ENCODE measurements at regions not wholly inside any gene's neighbourhood (a gene's known extent, or its start where the extent isn't known, plus 50 kb on each side); places are given as distances from the start of the nearest gene placed in this dataset.

GRCh38 chr1:4095433-4095971 is 195.4 kb upstream of the C1orf174 start:
- in situ Hi-C loops (cut with HindIII; ENCODE audit: low sequenced_read_pairs), result no loop called here
- DNase-seq (ENCODE audit: low read depth, low spot score), result no peak
- H3K4me3 ChIP-seq (ENCODE audit: low read depth, low read length), result no peak overlapping the region
- TF ChIP-seq CTCF (IDR thresholded peaks at IDR 0.05; ENCODE audit: low read depth, low read length), result no peak

- no peak overlapping the region for H3K4me3 ChIP-seq (ENCODE audit: low read depth, low read length)
- in situ Hi-C loops (cut with HindIII; ENCODE audit: low sequenced_read_pairs), result no loop called here
- DNase-seq (ENCODE audit: low read depth, low spot score), result no peak
- no peak for TF ChIP-seq CTCF (IDR thresholded peaks at IDR 0.05; ENCODE audit: low read depth, low read length)
Measured at GRCh38 chr1:4101459-4102161, 201.5 kb upstream of the C1orf174 start.

GRCh38 chr1:4105300-4105880 is 205.3 kb upstream of the C1orf174 start:
- no peak overlapping the region for H3K4me3 ChIP-seq (ENCODE audit: low read depth, low read length)
- DNase-seq (ENCODE audit: low read depth, low spot score), result no peak
- TF ChIP-seq CTCF (IDR thresholded peaks at IDR 0.05; ENCODE audit: low read depth, low read length), result no peak
- in situ Hi-C loops (cut with HindIII; ENCODE audit: low sequenced_read_pairs), result no loop called here

- H3K4me3 ChIP-seq (ENCODE audit: low read depth, low read length), result no peak overlapping the region
- in situ Hi-C loops (cut with HindIII; ENCODE audit: low sequenced_read_pairs), result no loop called here
- no peak for DNase-seq (ENCODE audit: low read depth, low spot score)
Measured at GRCh38 chr1:4106731-4107130, 206.7 kb upstream of the C1orf174 start.

GRCh38 chr1:4107291-4107690 is 207.2 kb upstream of the C1orf174 start:
- in situ Hi-C loops (cut with HindIII; ENCODE audit: low sequenced_read_pairs), result no loop called here
- no peak for TF ChIP-seq CTCF (IDR thresholded peaks at IDR 0.05; ENCODE audit: low read depth, low read length)

More at GRCh38 chr1:4106731-4107130, 206.7 kb upstream of the C1orf174 start:
- TF ChIP-seq CTCF (IDR thresholded peaks at IDR 0.05; ENCODE audit: low read depth, low read length), result no peak

GRCh38 chr1:4108331-4108730 is 208.3 kb upstream of the C1orf174 start:
- no peak for TF ChIP-seq CTCF (IDR thresholded peaks at IDR 0.05; ENCODE audit: low read depth, low read length)
- in situ Hi-C loops (cut with HindIII; ENCODE audit: low sequenced_read_pairs), result no loop called here
- H3K4me3 ChIP-seq (ENCODE audit: low read depth, low read length), result no peak overlapping the region
- no peak for DNase-seq (ENCODE audit: low read depth, low spot score)

More at GRCh38 chr1:4107291-4107690, 207.2 kb upstream of the C1orf174 start:
- no peak for DNase-seq (ENCODE audit: low read depth, low spot score)
- no peak overlapping the region for H3K4me3 ChIP-seq (ENCODE audit: low read depth, low read length)

Measured in astrocyte of the spinal cord (primary cell).